ENCODE measurements at regions not wholly inside any gene's neighbourhood (a gene's known extent, or its start where the extent isn't known, plus 50 kb on each side); places are given as distances from the start of the nearest gene placed in this dataset.
"Not testable (repeated sequence)": the region's sequence is repeated elsewhere in the genome, so short reads cannot be mapped to it uniquely, and the experiment has no call there.

DNA sequence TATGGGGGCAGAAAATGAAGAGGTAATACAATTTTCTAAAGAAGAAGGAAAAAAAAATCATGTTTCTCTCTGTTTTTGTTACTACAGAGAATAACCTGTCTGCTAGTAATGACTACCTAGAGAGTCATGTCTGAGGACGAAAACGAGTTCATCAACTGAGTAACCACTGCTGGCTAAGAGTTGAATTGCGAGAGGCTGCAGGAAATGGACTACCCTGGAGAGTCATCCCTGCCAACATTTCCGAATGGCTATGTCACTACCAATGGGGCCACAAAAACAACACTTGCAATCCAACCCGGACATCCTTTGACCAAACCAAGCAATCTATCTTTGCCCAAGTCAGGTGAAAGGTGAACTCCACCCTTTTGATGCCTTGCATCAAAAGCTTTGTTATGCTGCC is 120.6 kb downstream of the FCRL5 start:
- H3K4me1 ChIP-seq: no peaks in the 10 kb centered on the region
- DNase-seq (ENCODE audit: low spot score in 2 of 2): no peak
- TF ChIP-seq POLR2AphosphoS5 (IDR thresholded peaks at IDR 0.05): no peak
- TF ChIP-seq POLR2A (IDR thresholded peaks at IDR 0.05): no peak
- TF ChIP-seq, protein P1, sequence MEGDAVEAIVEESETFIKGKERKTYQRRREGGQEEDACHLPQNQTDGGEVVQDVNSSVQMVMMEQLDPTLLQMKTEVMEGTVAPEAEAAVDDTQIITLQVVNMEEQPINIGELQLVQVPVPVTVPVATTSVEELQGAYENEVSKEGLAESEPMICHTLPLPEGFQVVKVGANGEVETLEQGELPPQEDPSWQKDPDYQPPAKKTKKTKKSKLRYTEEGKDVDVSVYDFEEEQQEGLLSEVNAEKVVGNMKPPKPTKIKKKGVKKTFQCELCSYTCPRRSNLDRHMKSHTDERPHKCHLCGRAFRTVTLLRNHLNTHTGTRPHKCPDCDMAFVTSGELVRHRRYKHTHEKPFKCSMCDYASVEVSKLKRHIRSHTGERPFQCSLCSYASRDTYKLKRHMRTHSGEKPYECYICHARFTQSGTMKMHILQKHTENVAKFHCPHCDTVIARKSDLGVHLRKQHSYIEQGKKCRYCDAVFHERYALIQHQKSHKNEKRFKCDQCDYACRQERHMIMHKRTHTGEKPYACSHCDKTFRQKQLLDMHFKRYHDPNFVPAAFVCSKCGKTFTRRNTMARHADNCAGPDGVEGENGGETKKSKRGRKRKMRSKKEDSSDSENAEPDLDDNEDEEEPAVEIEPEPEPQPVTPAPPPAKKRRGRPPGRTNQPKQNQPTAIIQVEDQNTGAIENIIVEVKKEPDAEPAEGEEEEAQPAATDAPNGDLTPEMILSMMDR (IDR thresholded peaks at IDR 0.05): no peak
- no peaks in the 10 kb centered on the region for H3K27me3 ChIP-seq
- intact Hi-C loops (cut with DNase I; ENCODE audit: low total_unique reads): no loop called here
- H3K4me3 ChIP-seq: no peak overlapping the region
- H3K9me3 ChIP-seq: no peaks in the 10 kb centered on the region
- no peak overlapping the region for H3K27ac ChIP-seq
- H3K36me3 ChIP-seq: no peaks in the 10 kb centered on the region

DNA sequence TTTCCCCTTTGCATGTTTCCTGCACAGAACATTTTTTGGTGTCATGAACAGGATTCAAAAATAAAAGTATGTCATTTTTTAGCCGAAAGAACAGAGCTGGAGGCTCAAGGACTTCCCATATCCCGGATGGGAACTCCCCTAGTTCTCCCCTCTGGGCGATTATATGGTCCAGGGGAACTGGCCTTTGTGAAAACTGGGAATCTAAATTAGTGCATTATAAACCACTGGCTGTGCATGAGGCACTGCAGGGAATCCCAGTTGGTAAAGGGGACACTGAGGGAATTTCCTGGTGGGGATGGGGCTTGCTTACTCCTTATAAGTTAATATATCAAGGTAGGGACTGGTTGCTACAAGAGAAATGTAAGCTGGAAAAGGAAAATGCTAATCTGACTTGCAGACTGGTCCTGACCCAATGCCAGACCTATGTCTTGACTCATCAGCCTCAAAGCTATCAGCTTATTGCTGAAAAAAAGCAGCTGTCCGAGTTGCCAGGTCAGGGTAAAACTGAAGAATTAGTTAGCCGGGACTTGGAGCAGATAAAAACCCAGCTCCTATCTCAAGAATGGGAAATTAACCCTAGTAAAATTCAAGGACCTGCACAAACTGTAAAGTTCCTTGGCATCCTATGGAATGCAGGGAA is 122.6 kb downstream of the FCRL5 start:
- H3K27ac ChIP-seq: no peak overlapping the region
- no peaks in the 10 kb centered on the region for H3K27me3 ChIP-seq
- H3K36me3 ChIP-seq: no peaks in the 10 kb centered on the region
- H3K4me1 ChIP-seq: no peaks in the 10 kb centered on the region
- no peak for DNase-seq (ENCODE audit: low spot score in 2 of 2)
- intact Hi-C loops (cut with DNase I; ENCODE audit: low total_unique reads): no loop called here
- TF ChIP-seq POLR2A (IDR thresholded peaks at IDR 0.05) (no peak), POLR2AphosphoS5 (IDR thresholded peaks at IDR 0.05) (no peak)
- H3K9me3 ChIP-seq: no peaks in the 10 kb centered on the region
- no peak overlapping the region for H3K4me3 ChIP-seq

- H3K4me1 ChIP-seq; H3K36me3 ChIP-seq; H3K27ac ChIP-seq; H3K9me3 ChIP-seq; H3K4me3 ChIP-seq; DNase-seq (ENCODE audit: low spot score in 2 of 2); H3K27me3 ChIP-seq: not testable (repeated sequence)
- intact Hi-C loops (cut with DNase I; ENCODE audit: low total_unique reads): loop anchor here (5.0 kb wide), 1 partner anchor 649 kb away; no protein-coding TSS in a partner anchor
These were observed 128.6 kb downstream of the FCRL5 start for GRCh38 chr1:157423764-157424163.

- no peak for DNase-seq (ENCODE audit: low spot score in 2 of 2)
- Histone ChIP-seq H3K4me1 (no peaks in the 10 kb centered on the region), H3K9me3 (no peaks in the 10 kb centered on the region), H3K4me3 (no peak overlapping the region), H3K27me3 (peaks cover 0 to 3% of the 10 kb centered on the region in 2 donors), H3K36me3 (no peaks in the 10 kb centered on the region), H3K27ac (no peak overlapping the region)
- TF ChIP-seq POLR2A (IDR thresholded peaks at IDR 0.05): no peak
- TF ChIP-seq, protein P1 (IDR thresholded peaks at IDR 0.05): no peak
- intact Hi-C loops (cut with DNase I; ENCODE audit: low total_unique reads): loop anchor here (5.0 kb wide), 1 partner anchor 652 kb away; no protein-coding TSS in a partner anchor
These were observed 132.3 kb downstream of the FCRL5 start for GRCh38 chr1:157419845-157420542.

- intact Hi-C loops (cut with DNase I; ENCODE audit: low total_unique reads): no loop called here
- Histone ChIP-seq H3K27ac (no peak overlapping the region), H3K36me3 (no peaks in the 10 kb centered on the region), H3K9me3 (no peaks in the 10 kb centered on the region), H3K4me3 (no peak overlapping the region), H3K27me3 (peaks cover 0 to 3% of the 10 kb centered on the region in 2 donors), H3K4me1 (no peaks in the 10 kb centered on the region)
- TF ChIP-seq POLR2AphosphoS5 (IDR thresholded peaks at IDR 0.05) (no peak), POLR2A (IDR thresholded peaks at IDR 0.05) (no peak)
- TF ChIP-seq, protein P1 (IDR thresholded peaks at IDR 0.05): no peak
- DNase-seq (ENCODE audit: low spot score in 2 of 2): no peak
These were observed 133.7 kb downstream of the FCRL5 start for GRCh38 chr1:157418659-157419058.

DNA sequence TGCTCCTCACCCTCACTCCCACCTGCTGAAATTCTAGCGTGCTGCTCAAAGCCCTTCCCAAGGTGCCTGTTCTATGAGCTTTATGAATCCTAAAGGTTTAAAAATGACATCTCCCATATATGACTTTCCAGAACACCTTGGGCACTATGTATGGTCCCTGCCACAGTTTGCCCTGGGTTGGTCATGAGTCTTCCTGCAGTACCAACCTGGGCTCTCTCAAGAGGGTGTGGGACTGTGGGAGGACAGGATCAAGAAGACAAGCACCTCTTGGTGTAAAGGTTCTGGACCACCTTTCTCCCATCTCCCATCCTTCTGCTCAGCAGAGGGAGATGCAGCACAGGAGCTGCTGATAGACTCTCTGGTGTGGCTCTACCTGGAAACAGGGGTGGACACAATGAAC is 134.1 kb downstream of the FCRL5 start:
- Histone ChIP-seq H3K27ac (no peak overlapping the region), H3K4me3 (no peak overlapping the region), H3K4me1 (no peaks in the 10 kb centered on the region), H3K27me3 (peaks cover 0 to 3% of the 10 kb centered on the region in 2 donors), H3K9me3 (no peaks in the 10 kb centered on the region), H3K36me3 (no peaks in the 10 kb centered on the region)
- intact Hi-C loops (cut with DNase I; ENCODE audit: low total_unique reads): no loop called here
- TF ChIP-seq POLR2AphosphoS5 (IDR thresholded peaks at IDR 0.05) (no peak), POLR2A (IDR thresholded peaks at IDR 0.05) (no peak)
- TF ChIP-seq, protein P1 (IDR thresholded peaks at IDR 0.05): no peak
- DNase-seq (ENCODE audit: low spot score in 2 of 2): no peak

All from breast epithelium (tissue), 4 donors.